ENCODE measurements at regions not wholly inside any gene's neighbourhood (a gene's known extent, or its start where the extent isn't known, plus 50 kb on each side); places are given as distances from the start of the nearest gene placed in this dataset.

- Histone ChIP-seq H3K9me3 (ENCODE audit: control insufficient read depth, insufficient read depth, low read length) (no peaks in the 10 kb centered on the region), H3K9ac (ENCODE audit: low read depth, low read length) (no peak overlapping the region), H3K27me3 (ENCODE audit: control insufficient read depth, insufficient read depth, low read length) (no peaks in the 10 kb centered on the region), H3K4me1 (ENCODE audit: control insufficient read depth, insufficient read depth, low read length) (no peaks in the 10 kb centered on the region), H3K4me3 (ENCODE audit: low read depth, low read length) (no peak overlapping the region), H3K36me3 (ENCODE audit: control insufficient read depth, insufficient read depth, low read length) (no peaks in the 10 kb centered on the region)
Observed at GRCh38 chr5:114266374-114266773, 95.5 kb upstream of the KCNN2 start.

GRCh38 chr5:114296191-114296590, 65.7 kb upstream of the KCNN2 start:
- H3K27me3 ChIP-seq (ENCODE audit: control insufficient read depth, insufficient read depth, low read length): no peaks in the 10 kb centered on the region
- H3K4me1 ChIP-seq (ENCODE audit: control insufficient read depth, insufficient read depth, low read length): no peaks in the 10 kb centered on the region
- no peak overlapping the region for H3K4me3 ChIP-seq (ENCODE audit: low read depth, low read length)
- H3K9me3 ChIP-seq (ENCODE audit: control insufficient read depth, insufficient read depth, low read length): peaks cover 7% of the 10 kb centered on the region
- H3K9ac ChIP-seq (ENCODE audit: low read depth, low read length): no peak overlapping the region
- no peaks in the 10 kb centered on the region for H3K36me3 ChIP-seq (ENCODE audit: control insufficient read depth, insufficient read depth, low read length)

- no peaks in the 10 kb centered on the region for H3K27me3 ChIP-seq (ENCODE audit: control insufficient read depth, insufficient read depth, low read length)
- H3K4me1 ChIP-seq (ENCODE audit: control insufficient read depth, insufficient read depth, low read length): no peaks in the 10 kb centered on the region
- no peaks in the 10 kb centered on the region for H3K36me3 ChIP-seq (ENCODE audit: control insufficient read depth, insufficient read depth, low read length)
- no peak overlapping the region for H3K9ac ChIP-seq (ENCODE audit: low read depth, low read length)
- peaks cover 7% of the 10 kb centered on the region for H3K9me3 ChIP-seq (ENCODE audit: control insufficient read depth, insufficient read depth, low read length)
- H3K4me3 ChIP-seq (ENCODE audit: low read depth, low read length): no peak overlapping the region
Observed at GRCh38 chr5:114297915-114298314, 64.0 kb upstream of the KCNN2 start.

GRCh38 chr5:114305402-114306207, 56.3 kb upstream of the KCNN2 start:
- no peak overlapping the region for H3K4me3 ChIP-seq (ENCODE audit: low read depth, low read length)
- no peaks in the 10 kb centered on the region for H3K9me3 ChIP-seq (ENCODE audit: control insufficient read depth, insufficient read depth, low read length)
- no peaks in the 10 kb centered on the region for H3K27me3 ChIP-seq (ENCODE audit: control insufficient read depth, insufficient read depth, low read length)
- H3K36me3 ChIP-seq (ENCODE audit: control insufficient read depth, insufficient read depth, low read length): no peaks in the 10 kb centered on the region
- H3K4me1 ChIP-seq (ENCODE audit: control insufficient read depth, insufficient read depth, low read length): peaks cover 5% of the 10 kb centered on the region
- H3K9ac ChIP-seq (ENCODE audit: low read depth, low read length): no peak overlapping the region

GRCh38 chr5:114308017-114308416, 53.9 kb upstream of the KCNN2 start:
- Histone ChIP-seq H3K27me3 (ENCODE audit: control insufficient read depth, insufficient read depth, low read length) (no peaks in the 10 kb centered on the region), H3K4me1 (ENCODE audit: control insufficient read depth, insufficient read depth, low read length) (peaks cover 11% of the 10 kb centered on the region), H3K36me3 (ENCODE audit: control insufficient read depth, insufficient read depth, low read length) (no peaks in the 10 kb centered on the region), H3K9me3 (ENCODE audit: control insufficient read depth, insufficient read depth, low read length) (no peaks in the 10 kb centered on the region), H3K4me3 (ENCODE audit: low read depth, low read length) (no peak overlapping the region), H3K9ac (ENCODE audit: low read depth, low read length) (no peak overlapping the region)

GRCh38 chr5:114308508-114308907, 53.4 kb upstream of the KCNN2 start:
- no peak overlapping the region for H3K4me3 ChIP-seq (ENCODE audit: low read depth, low read length)
- H3K9me3 ChIP-seq (ENCODE audit: control insufficient read depth, insufficient read depth, low read length): no peaks in the 10 kb centered on the region

GRCh38 chr5:114310666-114311065, 51.2 kb upstream of the KCNN2 start:
- Histone ChIP-seq H3K36me3 (ENCODE audit: control insufficient read depth, insufficient read depth, low read length) (no peaks in the 10 kb centered on the region), H3K9ac (ENCODE audit: low read depth, low read length) (no peak overlapping the region), H3K4me1 (ENCODE audit: control insufficient read depth, insufficient read depth, low read length) (peaks cover 15% of the 10 kb centered on the region), H3K4me3 (ENCODE audit: low read depth, low read length) (no peak overlapping the region), H3K9me3 (ENCODE audit: control insufficient read depth, insufficient read depth, low read length) (no peaks in the 10 kb centered on the region), H3K27me3 (ENCODE audit: control insufficient read depth, insufficient read depth, low read length) (no peaks in the 10 kb centered on the region)

More at GRCh38 chr5:114308508-114308907, 53.4 kb upstream of the KCNN2 start:
- peaks cover 11% of the 10 kb centered on the region for H3K4me1 ChIP-seq (ENCODE audit: control insufficient read depth, insufficient read depth, low read length)
- H3K36me3 ChIP-seq (ENCODE audit: control insufficient read depth, insufficient read depth, low read length): no peaks in the 10 kb centered on the region
- no peaks in the 10 kb centered on the region for H3K27me3 ChIP-seq (ENCODE audit: control insufficient read depth, insufficient read depth, low read length)
- no peak overlapping the region for H3K9ac ChIP-seq (ENCODE audit: low read depth, low read length)

- Histone ChIP-seq H3K4me3 (ENCODE audit: low read depth, low read length) (no peak overlapping the region), H3K9ac (ENCODE audit: low read depth, low read length) (no peak overlapping the region), H3K36me3 (ENCODE audit: control insufficient read depth, insufficient read depth, low read length) (no peaks in the 10 kb centered on the region), H3K27me3 (ENCODE audit: control insufficient read depth, insufficient read depth, low read length) (no peaks in the 10 kb centered on the region), H3K9me3 (ENCODE audit: control insufficient read depth, insufficient read depth, low read length) (no peaks in the 10 kb centered on the region), H3K4me1 (ENCODE audit: control insufficient read depth, insufficient read depth, low read length) (peaks cover 15% of the 10 kb centered on the region)
Observed at GRCh38 chr5:114311281-114311680, 50.6 kb upstream of the KCNN2 start.

GRCh38 chr5:114311968-114312367, 49.9 kb upstream of the KCNN2 start:
- H3K9me3 ChIP-seq (ENCODE audit: control insufficient read depth, insufficient read depth, low read length): no peaks in the 10 kb centered on the region
- peaks cover 15% of the 10 kb centered on the region for H3K4me1 ChIP-seq (ENCODE audit: control insufficient read depth, insufficient read depth, low read length)
- no peaks in the 10 kb centered on the region for H3K27me3 ChIP-seq (ENCODE audit: control insufficient read depth, insufficient read depth, low read length)
- no peak overlapping the region for H3K4me3 ChIP-seq (ENCODE audit: low read depth, low read length)
- H3K9ac ChIP-seq (ENCODE audit: low read depth, low read length): no peak overlapping the region
- no peaks in the 10 kb centered on the region for H3K36me3 ChIP-seq (ENCODE audit: control insufficient read depth, insufficient read depth, low read length)

All from iPS-15b (cell line).